Stomach (tissue), 8 donors: ENCODE measurements at regions not wholly inside any gene's neighbourhood (a gene's known extent, or its start where the extent isn't known, plus 50 kb on each side); places are given as distances from the start of the nearest gene placed in this dataset.

Experiments
- DNase-seq, 2 donors: peaks; one replicate each; pipeline versions ENCODE4 v3.0.0 to v3.0.0-alpha.2; 2013 to 2019
- H3K27ac ChIP-seq, 5 donors: fragments of 200-600 bp in 4 of 5; sonication (generic) in 4 of 5; one replicate each; pipeline ENCODE4 v1.5.1; 2013 to 2019; ENCODE audit warnings: mild to moderate bottlenecking in 1 of 5, moderate library complexity in 1 of 5
- H3K27me3 ChIP-seq, 3 donors: fragments of 200-600 bp; sonication (generic); one replicate each; pipeline ENCODE4 v1.5.1; 2017 to 2019; ENCODE audit warnings: mixed run types in 1 of 3
- H3K36me3 ChIP-seq, 4 donors: fragments of 200-600 bp; sonication (generic); 1 replicate in 3 of 4; 2 replicates in 1 of 4; pipeline ENCODE4 v1.5.1; 2016 to 2019
- H3K4me1 ChIP-seq, 4 donors: fragments of 200-600 bp; sonication (generic); one replicate each; pipeline ENCODE4 v1.5.1; 2016 to 2019
- H3K4me3 ChIP-seq, 4 donors: fragments of 200-600 bp; sonication (generic) in 3 of 4; one replicate each; pipeline ENCODE4 v1.5.1; 2016 to 2019; ENCODE audit warnings: mild to moderate bottlenecking in 1 of 4
- H3K9me3 ChIP-seq, 4 donors: fragments of 200-600 bp; sonication (generic); one replicate each; pipeline ENCODE4 v1.5.1; 2016 to 2019
- CTCF ChIP-seq, 7 experiments: fragments of 450-650 bp in 4 of 7; fragments of 200-600 bp in 3 of 7; sonication (generic) in 3 of 7; IDR thresholded peaks; one replicate each; pipeline ENCODE4 v1.5.1; 2016 to 2019; ENCODE audit warnings: antibody characterized with exemption in 7 of 7, control low read depth in 2 of 7, mild to moderate bottlenecking in 1 of 7
- EP300 ChIP-seq: sonication (generic); formaldehyde crosslinking; IDR thresholded peaks from one replicate; pipeline ENCODE4 v1.6.1; 2017; ENCODE audit warnings: antibody characterized with exemption
- POLR2A ChIP-seq, 4 donors: fragments of 450-650 bp; IDR thresholded peaks; one replicate each; pipeline ENCODE4 v1.6.1; 2016; ENCODE audit warnings: antibody characterized with exemption in 4 of 4, control low read depth in 2 of 4, mild to moderate bottlenecking in 1 of 4, moderate library complexity in 1 of 4
- POLR2AphosphoS5 ChIP-seq, 3 donors: sonication (generic); formaldehyde crosslinking; IDR thresholded peaks; one replicate each; pipeline ENCODE4 v1.6.1; 2016; ENCODE audit warnings: antibody characterized with exemption in 3 of 3
- WGBS, 5 donors: extraction: QIAGEN DNeasy Blood & Tissue Kit in 3 of 5; methylation state at CpG; one replicate each; pipeline versions ENCODE4 v1.1.5 to v1.1.7; 2013 to 2018; 5-methylcytosine and 5-hydroxymethylcytosine counted together
- intact Hi-C: fragments of 100-400 bp; cut with DNase I; formaldehyde crosslinking; loops from one replicate; pipeline ENCODE4 v1.15.1; 2023; ENCODE audit warnings: low total_unique reads
- donor health status: healthy with polysubstance abuse.
- donor health status: Bipolar disorder and iron deficiency.
- donor health status: healthy.

- H3K4me3 ChIP-seq, result no peak overlapping the region
- intact Hi-C loops, result no loop called here
- TF ChIP-seq EP300, result no peak
- no peak for TF ChIP-seq CTCF (IDR thresholded peaks at IDR 0.05)
- TF ChIP-seq POLR2A (IDR thresholded peaks at IDR 0.05), result no peak
- no peak for TF ChIP-seq POLR2AphosphoS5 (IDR thresholded peaks at IDR 0.05)
- H3K27me3 ChIP-seq, result no peaks in the 10 kb centered on the region
- no peak overlapping the region for H3K27ac ChIP-seq
- no peak for DNase-seq
- WGBS, 5 donors, result 81 to 95% (median 90%) methylated on average over 3 of the region's 3 CpGs
- H3K4me1 ChIP-seq, result no peaks in the 10 kb centered on the region
- H3K9me3 ChIP-seq, result no peaks in the 10 kb centered on the region
- H3K36me3 ChIP-seq, result no peaks in the 10 kb centered on the region
These were observed 607.5 kb upstream of the KLF12 start for GRCh38 chr13:74741732-74742131.

GRCh38 chr13:74732736-74733385 is 598.7 kb upstream of the KLF12 start:
- Histone ChIP-seq H3K9me3 (no peaks in the 10 kb centered on the region), H3K36me3 (no peaks in the 10 kb centered on the region), H3K27me3 (no peaks in the 10 kb centered on the region), H3K4me1 (no peaks in the 10 kb centered on the region), H3K4me3 (no peak overlapping the region), H3K27ac (no peak overlapping the region)
- TF ChIP-seq CTCF (IDR thresholded peaks at IDR 0.05) (no peak), POLR2A (IDR thresholded peaks at IDR 0.05) (no peak), EP300 (no peak)
- WGBS, 5 donors, result 77 to 86% (median 84%) methylated on average over 8 of the region's 8 CpGs
- intact Hi-C loops, result no loop called here
- DNase-seq, result no peak

- no peak for DNase-seq
- 87 to 92% (median 89%) methylated on average over 5 of the region's 5 CpGs for WGBS, 5 donors
- Histone ChIP-seq H3K27ac (no peak overlapping the region), H3K4me3 (no peak overlapping the region), H3K9me3 (no peaks in the 10 kb centered on the region), H3K27me3 (no peaks in the 10 kb centered on the region), H3K4me1 (no peaks in the 10 kb centered on the region), H3K36me3 (no peaks in the 10 kb centered on the region)
- TF ChIP-seq CTCF (IDR thresholded peaks at IDR 0.05) (no peak), POLR2A (IDR thresholded peaks at IDR 0.05) (no peak), POLR2AphosphoS5 (IDR thresholded peaks at IDR 0.05) (no peak), EP300 (no peak)
- intact Hi-C loops, result no loop called here
These were observed 597.5 kb upstream of the KLF12 start for GRCh38 chr13:74731731-74732130.

GRCh38 chr13:74730556-74731331 is 596.5 kb upstream of the KLF12 start:
- no peak overlapping the region for H3K27ac ChIP-seq
- TF ChIP-seq POLR2AphosphoS5 (IDR thresholded peaks at IDR 0.05), result no peak
- no peak for TF ChIP-seq CTCF (IDR thresholded peaks at IDR 0.05)
- no peak for TF ChIP-seq POLR2A (IDR thresholded peaks at IDR 0.05)
- no peak for TF ChIP-seq EP300
- WGBS, 5 donors, result 75 to 80% (median 77%) methylated on average over 9 of the region's 9 CpGs

More at GRCh38 chr13:74730556-74731331, 596.5 kb upstream of the KLF12 start:
- Histone ChIP-seq H3K27me3 (no peaks in the 10 kb centered on the region), H3K4me3 (no peak overlapping the region), H3K36me3 (no peaks in the 10 kb centered on the region), H3K9me3 (no peaks in the 10 kb centered on the region), H3K4me1 (no peaks in the 10 kb centered on the region)
- DNase-seq, result peak in 1 of 2 donors; percentile 13
- intact Hi-C loops, result no loop called here
